ENCODE measurements at regions not wholly inside any gene's neighbourhood (a gene's known extent, or its start where the extent isn't known, plus 50 kb on each side); places are given as distances from the start of the nearest gene placed in this dataset.

DNA sequence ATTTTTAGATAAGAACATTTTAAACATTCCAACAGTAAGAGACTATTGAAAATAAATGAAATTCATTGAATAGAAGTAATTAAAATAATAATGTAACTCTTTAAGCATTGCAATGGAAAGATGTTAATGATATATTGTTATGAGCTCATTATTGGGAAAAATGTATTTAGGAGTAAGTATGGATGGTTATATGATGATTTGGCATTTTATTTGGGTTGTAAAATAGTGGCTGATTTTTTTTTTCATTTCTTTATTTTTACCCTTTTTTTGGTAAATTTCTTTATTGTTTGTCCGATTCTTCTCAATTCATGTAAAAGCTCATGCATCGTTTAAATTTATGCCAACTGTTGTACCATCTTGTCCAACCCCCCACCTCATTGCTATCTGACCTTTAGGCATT lies 539.9 kb downstream of the HS3ST4 start:
- Mint-ChIP-seq H3K27ac (ENCODE audit: unreplicated experiment) (no peak overlapping the region), H3K9me3 (ENCODE audit: unreplicated experiment) (no peaks in the 10 kb centered on the region), H3K4me1 (ENCODE audit: low read depth, unreplicated experiment) (no peaks in the 10 kb centered on the region), H3K27me3 (ENCODE audit: insufficient read depth, unreplicated experiment) (no peaks in the 10 kb centered on the region), H3K36me3 (ENCODE audit: insufficient read depth, unreplicated experiment) (no peaks in the 10 kb centered on the region), H3K4me3 (ENCODE audit: unreplicated experiment) (no peak overlapping the region)
- TF ChIP-seq, protein P1, sequence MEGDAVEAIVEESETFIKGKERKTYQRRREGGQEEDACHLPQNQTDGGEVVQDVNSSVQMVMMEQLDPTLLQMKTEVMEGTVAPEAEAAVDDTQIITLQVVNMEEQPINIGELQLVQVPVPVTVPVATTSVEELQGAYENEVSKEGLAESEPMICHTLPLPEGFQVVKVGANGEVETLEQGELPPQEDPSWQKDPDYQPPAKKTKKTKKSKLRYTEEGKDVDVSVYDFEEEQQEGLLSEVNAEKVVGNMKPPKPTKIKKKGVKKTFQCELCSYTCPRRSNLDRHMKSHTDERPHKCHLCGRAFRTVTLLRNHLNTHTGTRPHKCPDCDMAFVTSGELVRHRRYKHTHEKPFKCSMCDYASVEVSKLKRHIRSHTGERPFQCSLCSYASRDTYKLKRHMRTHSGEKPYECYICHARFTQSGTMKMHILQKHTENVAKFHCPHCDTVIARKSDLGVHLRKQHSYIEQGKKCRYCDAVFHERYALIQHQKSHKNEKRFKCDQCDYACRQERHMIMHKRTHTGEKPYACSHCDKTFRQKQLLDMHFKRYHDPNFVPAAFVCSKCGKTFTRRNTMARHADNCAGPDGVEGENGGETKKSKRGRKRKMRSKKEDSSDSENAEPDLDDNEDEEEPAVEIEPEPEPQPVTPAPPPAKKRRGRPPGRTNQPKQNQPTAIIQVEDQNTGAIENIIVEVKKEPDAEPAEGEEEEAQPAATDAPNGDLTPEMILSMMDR (IDR thresholded peaks at IDR 0.05; ENCODE audit: insufficient read depth in 1 of 2, low read depth in 1 of 2, low read length in 1 of 2, severe bottlenecking in 1 of 2, unreplicated experiment in 1 of 2), result no peak
- BruUV-seq (replicated peaks), result no TSS peak
- ChIA-PET CTCF (no interaction called here), POLR2A (no interaction called here)
- Histone ChIP-seq H3K4me3 (ENCODE audit: low read depth, low read length) (no peak overlapping the region), H3K9me3 (no peaks in the 10 kb centered on the region), H3K4me1 (no peaks in the 10 kb centered on the region), H3K36me3 (ENCODE audit: control insufficient read depth, insufficient read depth, low read length) (no peaks in the 10 kb centered on the region), H3K27me3 (replicated peaks; ENCODE audit: control insufficient read depth, insufficient read depth, low read length) (no peaks in the 10 kb centered on the region)
- DNase-seq, result no peak
- intact Hi-C loops (cut with micrococcal nuclease; ENCODE audit: unreplicated experiment), result no loop called here

DNA sequence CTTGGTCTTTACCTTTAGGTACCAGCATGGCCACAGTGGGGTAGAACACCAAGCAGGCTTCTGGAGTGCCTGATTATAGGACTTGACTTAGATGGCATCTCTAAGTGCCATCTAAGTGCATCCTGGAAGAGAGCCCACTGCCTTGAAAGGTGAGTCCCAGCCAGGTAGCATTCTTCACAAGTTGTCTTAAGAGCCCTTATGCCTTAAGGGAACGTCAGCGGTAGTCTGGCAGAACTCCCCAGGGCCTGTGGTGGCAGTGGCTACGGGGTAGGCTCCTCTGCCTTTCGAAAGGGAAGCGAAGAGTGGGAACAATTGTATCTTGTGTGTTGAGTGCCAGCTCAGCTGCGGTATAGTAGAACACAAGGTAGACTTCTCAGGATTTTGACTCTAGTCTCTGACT lies 549.0 kb downstream of the HS3ST4 start:
- no peaks in the 10 kb centered on the region for H3K36me3 ChIP-seq (ENCODE audit: control insufficient read depth, insufficient read depth, low read length)
- ChIA-PET POLR2A (no interaction called here), CTCF (no interaction called here)
- Mint-ChIP-seq H3K4me1 (ENCODE audit: low read depth, unreplicated experiment) (no peaks in the 10 kb centered on the region), H3K4me3 (ENCODE audit: unreplicated experiment) (no peak overlapping the region), H3K27ac (ENCODE audit: unreplicated experiment) (no peak overlapping the region), H3K36me3 (ENCODE audit: insufficient read depth, unreplicated experiment) (no peaks in the 10 kb centered on the region), H3K9me3 (ENCODE audit: unreplicated experiment) (peaks cover 22% of the 10 kb centered on the region), H3K27me3 (ENCODE audit: insufficient read depth, unreplicated experiment) (no peaks in the 10 kb centered on the region)
- H3K27me3 ChIP-seq (replicated peaks; ENCODE audit: control insufficient read depth, insufficient read depth, low read length), result no peaks in the 10 kb centered on the region
- no peak for DNase-seq
- no peaks in the 10 kb centered on the region for H3K4me1 ChIP-seq
- H3K9me3 ChIP-seq, result no peaks in the 10 kb centered on the region; the same call in 1 of the 2 replicates
- intact Hi-C loops (cut with micrococcal nuclease; ENCODE audit: unreplicated experiment), result no loop called here
- BruUV-seq (replicated peaks), result no TSS peak
- TF ChIP-seq, protein P1 (IDR thresholded peaks at IDR 0.05; ENCODE audit: insufficient read depth in 1 of 2, low read depth in 1 of 2, low read length in 1 of 2, severe bottlenecking in 1 of 2, unreplicated experiment in 1 of 2), result no peak
- H3K4me3 ChIP-seq (ENCODE audit: low read depth, low read length), result no peak overlapping the region

DNA sequence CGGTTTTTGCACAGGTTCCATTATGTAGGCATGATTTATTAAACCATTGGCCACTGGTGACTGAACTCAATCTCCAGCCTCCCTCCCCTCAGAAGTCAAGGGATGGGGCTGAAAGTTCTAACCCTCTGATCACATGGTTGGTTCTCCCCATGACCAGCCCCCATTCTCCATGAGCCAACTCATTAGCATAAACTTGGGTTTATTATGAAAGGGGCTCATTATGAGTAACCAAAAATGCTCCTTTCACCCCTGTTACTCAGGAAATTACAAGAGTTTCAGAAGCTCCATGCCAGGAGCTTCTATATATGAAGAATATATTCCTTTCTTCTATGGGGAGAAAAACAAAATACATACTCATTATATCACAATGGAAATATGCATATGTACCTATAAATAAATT lies 555.3 kb downstream of the HS3ST4 start:
- peaks cover 22% of the 10 kb centered on the region for H3K9me3 Mint-ChIP-seq (ENCODE audit: unreplicated experiment)

More for the DNA sequence above, 555.3 kb downstream of the HS3ST4 start:
- Mint-ChIP-seq H3K36me3 (ENCODE audit: insufficient read depth, unreplicated experiment) (no peaks in the 10 kb centered on the region), H3K27ac (ENCODE audit: unreplicated experiment) (no peak overlapping the region), H3K4me1 (ENCODE audit: low read depth, unreplicated experiment) (no peaks in the 10 kb centered on the region), H3K27me3 (ENCODE audit: insufficient read depth, unreplicated experiment) (no peaks in the 10 kb centered on the region), H3K4me3 (ENCODE audit: unreplicated experiment) (no peak overlapping the region)
- intact Hi-C loops (cut with micrococcal nuclease; ENCODE audit: unreplicated experiment), result no loop called here
- Histone ChIP-seq H3K36me3 (ENCODE audit: control insufficient read depth, insufficient read depth, low read length) (no peaks in the 10 kb centered on the region), H3K4me1 (no peaks in the 10 kb centered on the region), H3K4me3 (ENCODE audit: low read depth, low read length) (no peak overlapping the region), H3K9me3 (no peaks in the 10 kb centered on the region; the same call in 1 of the 2 replicates), H3K27me3 (replicated peaks; ENCODE audit: control insufficient read depth, insufficient read depth, low read length) (no peaks in the 10 kb centered on the region)
- CTCF ChIA-PET, result no interaction called here
- BruUV-seq (replicated peaks), result no TSS peak
- POLR2A ChIA-PET, result no interaction called here
- TF ChIP-seq, protein P1 (IDR thresholded peaks at IDR 0.05; ENCODE audit: insufficient read depth in 1 of 2, low read depth in 1 of 2, low read length in 1 of 2, severe bottlenecking in 1 of 2, unreplicated experiment in 1 of 2), result no peak
- no peak for DNase-seq
